Progenitor cell of endocrine pancreas (in vitro differentiated cells): ENCODE measurements at regions not wholly inside any gene's neighbourhood (a gene's known extent, or its start where the extent isn't known, plus 50 kb on each side); places are given as distances from the start of the nearest gene placed in this dataset.

Experiments
- DNase-seq: peaks from one replicate; pipeline ENCODE4 v3.0.0; 2021; ENCODE audit warnings: low spot score; ENCODE audit not compliant: unreplicated experiment
- H3K27ac Mint-ChIP-seq: 2 replicates; pipeline ENCODE4 v1.8.0; 2021; ENCODE audit warnings: mild to moderate bottlenecking, moderate library complexity, mixed read lengths
- H3K27me3 Mint-ChIP-seq: 2 replicates; pipeline ENCODE4 v1.8.0; 2021; ENCODE audit warnings: mixed read lengths
- H3K36me3 Mint-ChIP-seq: 2 replicates; pipeline ENCODE4 v1.8.0; 2022; ENCODE audit warnings: mixed read lengths; ENCODE audit not compliant: insufficient read depth
- H3K4me1 Mint-ChIP-seq: 2 replicates; pipeline ENCODE4 v1.8.0; 2021; ENCODE audit warnings: low read depth, mixed read lengths
- H3K4me3 Mint-ChIP-seq: 2 replicates; pipeline ENCODE4 v1.8.0; 2021; ENCODE audit warnings: low read depth, mild to moderate bottlenecking, moderate library complexity, mixed read lengths
- H3K9me3 Mint-ChIP-seq: 2 replicates; pipeline ENCODE4 v1.8.0; 2021; ENCODE audit warnings: low read depth, mixed read lengths
- TF ChIP-seq, protein P1 (sequence below): fragments of 200-600 bp; sonication (generic); IDR thresholded peaks from one replicate; pipeline ENCODE4 v1.5.0; 2021; ENCODE audit warnings: antibody characterized with exemption, mild to moderate bottlenecking; ENCODE audit not compliant: unreplicated experiment

DNA sequence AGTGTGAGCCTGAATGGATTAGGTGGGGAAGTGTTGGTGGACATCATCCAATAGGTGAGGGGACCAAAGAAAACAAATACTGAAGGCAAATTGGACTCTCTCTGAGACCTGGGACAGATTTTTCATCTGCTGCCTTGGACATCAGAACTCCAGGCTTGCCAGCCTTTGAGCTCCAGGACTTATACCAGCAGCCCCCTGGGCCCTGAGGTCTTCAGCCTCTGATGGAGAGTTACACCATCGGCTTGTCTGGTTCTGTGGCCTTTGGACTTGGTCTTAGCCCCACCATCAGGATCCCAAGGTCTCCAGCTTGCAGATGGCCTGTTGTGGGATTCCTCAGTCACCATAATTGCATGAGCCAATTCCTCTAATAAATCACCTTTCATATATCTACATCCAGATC is 80.8 kb upstream of the SLC8A3 start:
- Mint-ChIP-seq H3K9me3 (no peaks in the 10 kb centered on the region), H3K4me3 (no peak overlapping the region), H3K4me1 (no peaks in the 10 kb centered on the region), H3K36me3 (no peaks in the 10 kb centered on the region), H3K27ac (no peak overlapping the region), H3K27me3 (no peaks in the 10 kb centered on the region)
- no peak for DNase-seq
- TF ChIP-seq, protein P1, sequence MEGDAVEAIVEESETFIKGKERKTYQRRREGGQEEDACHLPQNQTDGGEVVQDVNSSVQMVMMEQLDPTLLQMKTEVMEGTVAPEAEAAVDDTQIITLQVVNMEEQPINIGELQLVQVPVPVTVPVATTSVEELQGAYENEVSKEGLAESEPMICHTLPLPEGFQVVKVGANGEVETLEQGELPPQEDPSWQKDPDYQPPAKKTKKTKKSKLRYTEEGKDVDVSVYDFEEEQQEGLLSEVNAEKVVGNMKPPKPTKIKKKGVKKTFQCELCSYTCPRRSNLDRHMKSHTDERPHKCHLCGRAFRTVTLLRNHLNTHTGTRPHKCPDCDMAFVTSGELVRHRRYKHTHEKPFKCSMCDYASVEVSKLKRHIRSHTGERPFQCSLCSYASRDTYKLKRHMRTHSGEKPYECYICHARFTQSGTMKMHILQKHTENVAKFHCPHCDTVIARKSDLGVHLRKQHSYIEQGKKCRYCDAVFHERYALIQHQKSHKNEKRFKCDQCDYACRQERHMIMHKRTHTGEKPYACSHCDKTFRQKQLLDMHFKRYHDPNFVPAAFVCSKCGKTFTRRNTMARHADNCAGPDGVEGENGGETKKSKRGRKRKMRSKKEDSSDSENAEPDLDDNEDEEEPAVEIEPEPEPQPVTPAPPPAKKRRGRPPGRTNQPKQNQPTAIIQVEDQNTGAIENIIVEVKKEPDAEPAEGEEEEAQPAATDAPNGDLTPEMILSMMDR, result no peak

DNA sequence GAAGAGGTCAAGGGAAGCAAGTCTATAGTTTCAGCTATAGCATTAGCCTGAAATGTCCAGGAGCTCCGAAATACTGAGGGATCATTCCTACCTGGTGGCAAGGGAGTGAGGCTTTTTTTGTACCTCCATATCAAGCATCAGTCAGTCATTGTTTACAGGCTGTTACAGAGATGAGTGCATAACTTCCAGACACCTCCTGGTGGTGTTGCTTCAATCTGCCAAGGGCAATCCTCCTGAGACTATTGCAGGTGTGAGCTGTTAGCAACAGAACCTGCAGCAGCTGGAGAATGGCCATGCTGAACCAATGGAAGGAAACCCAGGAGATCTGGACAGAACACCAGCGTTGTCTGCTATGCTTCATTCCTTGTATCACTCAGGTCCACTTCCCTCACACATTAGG is 80.0 kb upstream of the SLC8A3 start:
- no peak for DNase-seq
- TF ChIP-seq, protein P1, result no peak
- Mint-ChIP-seq H3K36me3 (no peaks in the 10 kb centered on the region), H3K4me3 (no peak overlapping the region), H3K9me3 (no peaks in the 10 kb centered on the region), H3K27me3 (no peaks in the 10 kb centered on the region), H3K27ac (no peak overlapping the region), H3K4me1 (no peaks in the 10 kb centered on the region)

- TF ChIP-seq, protein P1, result no peak
- DNase-seq, result no peak
- H3K27ac Mint-ChIP-seq, result no peak overlapping the region
- H3K9me3 Mint-ChIP-seq, result no peaks in the 10 kb centered on the region
- no peaks in the 10 kb centered on the region for H3K4me1 Mint-ChIP-seq
- no peaks in the 10 kb centered on the region for H3K27me3 Mint-ChIP-seq
- H3K36me3 Mint-ChIP-seq, result no peaks in the 10 kb centered on the region
- H3K4me3 Mint-ChIP-seq, result no peak overlapping the region
These were observed 77.4 kb upstream of the SLC8A3 start for GRCh38 chr14:70266157-70266556.

DNA sequence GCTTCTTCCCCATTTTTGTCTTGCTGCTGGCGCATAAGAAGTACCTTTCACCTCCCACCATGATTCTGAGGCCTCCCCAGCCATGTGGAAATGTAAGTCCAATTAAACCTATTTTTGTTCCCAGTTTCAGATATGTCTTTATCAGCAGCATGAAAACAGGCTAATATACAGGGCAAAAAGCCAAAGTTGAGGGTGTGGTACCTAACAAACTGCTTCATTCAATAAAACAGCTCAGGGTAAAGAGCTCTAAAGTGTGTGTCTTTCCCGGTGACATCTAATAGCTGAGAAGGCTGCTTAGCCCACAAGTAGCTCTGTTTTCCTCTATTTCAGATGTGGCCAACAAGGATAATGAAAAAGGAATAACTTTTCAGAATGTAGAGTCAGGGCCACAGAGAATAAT is 76.7 kb upstream of the SLC8A3 start:
- Mint-ChIP-seq H3K27ac (no peak overlapping the region), H3K27me3 (no peaks in the 10 kb centered on the region), H3K36me3 (no peaks in the 10 kb centered on the region), H3K4me1 (no peaks in the 10 kb centered on the region), H3K9me3 (no peaks in the 10 kb centered on the region), H3K4me3 (no peak overlapping the region)
- no peak for DNase-seq
- TF ChIP-seq, protein P1, result no peak

GRCh38 chr14:70259420-70259819 is 70.7 kb upstream of the SLC8A3 start:
- no peak overlapping the region for H3K4me3 Mint-ChIP-seq
- no peaks in the 10 kb centered on the region for H3K27me3 Mint-ChIP-seq
- TF ChIP-seq, protein P1, result no peak
- peaks cover 6% of the 10 kb centered on the region for H3K9me3 Mint-ChIP-seq
- no peaks in the 10 kb centered on the region for H3K36me3 Mint-ChIP-seq
- no peak for DNase-seq
- H3K27ac Mint-ChIP-seq, result no peak overlapping the region
- H3K4me1 Mint-ChIP-seq, result no peaks in the 10 kb centered on the region
